Transverse colon (tissue), 4 donors: ENCODE measurements at regions not wholly inside any gene's neighbourhood (a gene's known extent, or its start where the extent isn't known, plus 50 kb on each side); places are given as distances from the start of the nearest gene placed in this dataset.

Experiments
- DNase-seq: peaks from one replicate; pipeline ENCODE4 v3.0.0-alpha.2; 2019
- H3K27ac ChIP-seq, 4 donors: fragments of 200-600 bp; sonication (generic); 2 replicates each; pipeline ENCODE4 v1.5.1; 2016 to 2018; ENCODE audit warnings: inconsistent platforms in 4 of 4
- H3K27me3 ChIP-seq: fragments of 200-600 bp; sonication (generic); 2 replicates; pipeline ENCODE4 v1.5.1; 2017; ENCODE audit warnings: inconsistent platforms
- H3K36me3 ChIP-seq, 4 donors: fragments of 200-600 bp; sonication (generic); 2 replicates each; pipeline ENCODE4 v1.5.1; 2017 to 2019; ENCODE audit warnings: inconsistent platforms in 4 of 4
- H3K4me1 ChIP-seq, 4 donors: fragments of 200-600 bp; sonication (generic); 2 replicates each; pipeline ENCODE4 v1.5.1; 2017 to 2020; ENCODE audit warnings: inconsistent platforms in 4 of 4
- H3K4me3 ChIP-seq, 4 donors: fragments of 200-600 bp; sonication (generic); 1 replicate in 1 of 4; 2 replicates in 3 of 4; pipeline versions ENCODE4 v1.5.1 to v1.6.1; 2017 to 2019; ENCODE audit warnings: inconsistent platforms in 4 of 4
- H3K9me3 ChIP-seq, 2 donors: fragments of 200-600 bp; sonication (generic); 2 replicates each; pipeline ENCODE4 v1.5.1; 2017 to 2019; ENCODE audit warnings: inconsistent platforms in 2 of 2
- CTCF ChIP-seq, 5 experiments: fragments of 200-600 bp in 3 of 5; fragments of 450-650 bp in 2 of 5; sonication (generic) in 3 of 5; IDR thresholded peaks; 1 replicate in 2 of 5; 2 replicates in 3 of 5; pipeline ENCODE4 v1.5.1; 2016 to 2017; ENCODE audit warnings: antibody characterized with exemption in 5 of 5, inconsistent platforms in 3 of 5, mild to moderate bottlenecking in 2 of 5, moderate library complexity in 1 of 5
- EP300 ChIP-seq: sonication (generic); formaldehyde crosslinking; IDR thresholded peaks from one replicate; pipeline ENCODE4 v1.6.1; 2017; ENCODE audit warnings: antibody characterized with exemption, low read depth
- POLR2A ChIP-seq: fragments of 450-650 bp; IDR thresholded peaks from one replicate; pipeline ENCODE4 v1.6.1; 2016; ENCODE audit warnings: antibody characterized with exemption, mild to moderate bottlenecking, moderate library complexity
- POLR2AphosphoS5 ChIP-seq, 3 donors: sonication (generic); formaldehyde crosslinking; IDR thresholded peaks; one replicate each; pipeline ENCODE4 v1.6.1; 2016; ENCODE audit warnings: antibody characterized with exemption in 3 of 3
- WGBS, 2 donors: methylation state at CpG; one replicate each; pipeline ENCODE4 v1.1.5; 2018; ENCODE audit warnings: low coverage in 1 of 2; 5-methylcytosine and 5-hydroxymethylcytosine counted together
- in situ Hi-C, 4 donors: fragments of 200-750 bp; cut with MboI; loops; one replicate each; pipeline versions ENCODE4 v1.15.0 to v1.15.1; 2017; ENCODE audit warnings: low sequenced_read_pairs in 3 of 4, low pct_ligation_motif_present in 1 of 4, low pct_unique_long_range_greater_than_20kb in 1 of 4
- intact Hi-C: fragments of 100-400 bp; cut with DNase I; formaldehyde crosslinking; loops from one replicate; pipeline ENCODE4 v1.15.1; 2023; ENCODE audit warnings: low total_unique reads

- Histone ChIP-seq H3K36me3 (no peaks in the 10 kb centered on the region), H3K4me3 (no peak overlapping the region), H3K4me1 (no peaks in the 10 kb centered on the region), H3K9me3 (no peaks in the 10 kb centered on the region), H3K27me3 (no peaks in the 10 kb centered on the region), H3K27ac (no peak overlapping the region)
- no peak for DNase-seq
- intact Hi-C loops (no loop called here), in situ Hi-C loops (no loop called here)
- no peak for TF ChIP-seq EP300
- TF ChIP-seq CTCF (IDR thresholded peaks at IDR 0.05), result no peak
- TF ChIP-seq POLR2AphosphoS5 (IDR thresholded peaks at IDR 0.05), result no peak
- TF ChIP-seq POLR2A, result no peak
- 86 to 87% methylated on average over 1 to 2 of the region's 2 CpGs for WGBS, 2 donors
These were observed 233.8 kb downstream of the GAS1 start for GRCh38 chr9:86713470-86713869.

- Histone ChIP-seq H3K36me3 (no peaks in the 10 kb centered on the region), H3K27me3 (no peaks in the 10 kb centered on the region), H3K9me3 (no peaks in the 10 kb centered on the region), H3K4me1 (no peaks in the 10 kb centered on the region), H3K27ac (no peak overlapping the region), H3K4me3 (no peak overlapping the region)
- WGBS, 2 donors, result 62 to 68% methylated on average over 4 to 9 of the region's 9 CpGs
- in situ Hi-C loops, result no loop called here
- DNase-seq, result no peak
- TF ChIP-seq CTCF (IDR thresholded peaks at IDR 0.05) (no peak), POLR2AphosphoS5 (IDR thresholded peaks at IDR 0.05) (no peak), POLR2A (no peak), EP300 (no peak)
- intact Hi-C loops, result no loop called here
These were observed 238.1 kb downstream of the GAS1 start for GRCh38 chr9:86708918-86709835.

- no peak for DNase-seq
- Histone ChIP-seq H3K4me1 (no peaks in the 10 kb centered on the region), H3K27ac (no peak overlapping the region), H3K9me3 (no peaks in the 10 kb centered on the region), H3K4me3 (no peak overlapping the region), H3K36me3 (no peaks in the 10 kb centered on the region), H3K27me3 (no peaks in the 10 kb centered on the region)
- TF ChIP-seq POLR2A (no peak), CTCF (IDR thresholded peaks at IDR 0.05) (no peak)
- intact Hi-C loops (no loop called here), in situ Hi-C loops (no loop called here)
- WGBS, 2 donors, result 74 to 85% methylated on average over 2 to 4 of the region's 4 CpGs
These were observed 239.3 kb downstream of the GAS1 start for GRCh38 chr9:86707932-86708510.

GRCh38 chr9:86706391-86706790 is 240.9 kb downstream of the GAS1 start:
- TF ChIP-seq CTCF (IDR thresholded peaks at IDR 0.05), result no peak
- TF ChIP-seq POLR2A, result no peak
- no peak for TF ChIP-seq POLR2AphosphoS5 (IDR thresholded peaks at IDR 0.05)
- no peak for TF ChIP-seq EP300
- Histone ChIP-seq H3K9me3 (no peaks in the 10 kb centered on the region), H3K27me3 (no peaks in the 10 kb centered on the region), H3K4me3 (no peak overlapping the region), H3K4me1 (peaks cover 0 to 1% (median 0%) of the 10 kb centered on the region in 4 donors), H3K27ac (no peak overlapping the region), H3K36me3 (no peaks in the 10 kb centered on the region)
- intact Hi-C loops (no loop called here), in situ Hi-C loops (no loop called here)
- DNase-seq, result no peak
- 93% methylated on average over 1 of the region's 1 CpG; no CpG with 5 or more reads in 1 of the 2 donors for WGBS, 2 donors
